NCI-H2227 treated with DMSO at 0.1 percent for 48 hours (cell line): ENCODE measurements at regions not wholly inside any gene's neighbourhood (a gene's known extent, or its start where the extent isn't known, plus 50 kb on each side); places are given as distances from the start of the nearest gene placed in this dataset.

ENCODE experiments used
- DNase-seq: peaks from one replicate; lab custom pipeline; 2025; lab: John Stamatoyannopoulos, UW

DNA sequence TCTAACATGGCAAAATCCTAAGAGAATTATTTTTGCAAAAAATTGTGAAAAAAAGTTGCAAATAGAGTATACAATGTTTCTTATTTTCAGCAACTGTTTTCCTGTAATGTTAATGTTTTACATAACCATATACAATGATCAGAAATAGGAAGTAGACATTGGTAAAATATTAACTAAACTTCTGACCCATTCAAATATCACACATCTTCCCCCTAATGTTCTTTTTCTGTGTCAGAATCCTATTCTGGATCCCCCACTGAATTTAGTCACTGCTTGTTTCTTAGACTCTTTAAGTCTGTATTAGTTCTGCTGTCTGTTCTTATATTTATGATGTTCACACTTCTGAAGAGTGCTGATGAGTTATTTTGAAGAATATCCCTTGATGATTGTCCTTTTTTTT is 62.0 kb downstream of the HFE start:
- no peak for DNase-seq

DNA sequence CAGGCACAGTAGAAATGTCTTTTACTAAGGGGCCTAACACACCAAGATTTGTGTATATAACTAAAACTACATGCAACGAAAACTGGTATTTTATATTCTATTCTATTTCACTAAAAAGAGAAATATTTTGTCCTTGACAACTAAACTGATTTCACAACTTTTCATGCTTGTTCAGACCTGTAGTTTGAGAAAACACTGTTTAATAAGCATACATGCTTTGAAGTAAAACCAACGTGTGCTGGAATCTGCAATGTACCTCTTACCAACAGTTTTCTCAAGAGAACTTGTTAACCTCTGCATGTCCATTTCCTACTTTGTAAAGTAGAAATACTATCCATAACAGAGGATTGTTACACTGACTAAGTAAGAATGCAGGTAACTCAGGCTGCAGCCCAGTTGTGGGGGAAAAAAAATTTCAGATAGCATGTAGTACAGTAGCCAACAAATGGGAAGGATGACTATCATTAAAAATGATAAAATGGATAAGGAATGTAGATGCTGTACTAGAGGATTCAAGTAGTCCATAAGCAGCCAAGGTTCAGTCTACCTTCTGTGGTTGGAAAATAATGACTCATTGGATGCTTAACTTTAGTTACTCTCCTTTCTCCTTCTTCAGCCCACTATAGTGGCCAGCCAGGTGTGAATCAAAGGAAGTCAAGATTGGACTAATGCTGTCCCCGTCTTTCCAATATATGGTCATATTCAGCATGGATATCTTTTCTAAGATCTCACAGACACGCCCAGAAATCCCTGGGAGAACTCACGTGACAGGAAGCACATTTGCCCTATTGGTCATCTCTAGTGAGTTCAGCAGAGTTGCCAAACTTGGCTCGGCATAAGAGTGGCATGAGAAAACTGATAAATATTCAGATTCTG is 65.2 kb downstream of the HFE start:
- no peak for DNase-seq

DNA sequence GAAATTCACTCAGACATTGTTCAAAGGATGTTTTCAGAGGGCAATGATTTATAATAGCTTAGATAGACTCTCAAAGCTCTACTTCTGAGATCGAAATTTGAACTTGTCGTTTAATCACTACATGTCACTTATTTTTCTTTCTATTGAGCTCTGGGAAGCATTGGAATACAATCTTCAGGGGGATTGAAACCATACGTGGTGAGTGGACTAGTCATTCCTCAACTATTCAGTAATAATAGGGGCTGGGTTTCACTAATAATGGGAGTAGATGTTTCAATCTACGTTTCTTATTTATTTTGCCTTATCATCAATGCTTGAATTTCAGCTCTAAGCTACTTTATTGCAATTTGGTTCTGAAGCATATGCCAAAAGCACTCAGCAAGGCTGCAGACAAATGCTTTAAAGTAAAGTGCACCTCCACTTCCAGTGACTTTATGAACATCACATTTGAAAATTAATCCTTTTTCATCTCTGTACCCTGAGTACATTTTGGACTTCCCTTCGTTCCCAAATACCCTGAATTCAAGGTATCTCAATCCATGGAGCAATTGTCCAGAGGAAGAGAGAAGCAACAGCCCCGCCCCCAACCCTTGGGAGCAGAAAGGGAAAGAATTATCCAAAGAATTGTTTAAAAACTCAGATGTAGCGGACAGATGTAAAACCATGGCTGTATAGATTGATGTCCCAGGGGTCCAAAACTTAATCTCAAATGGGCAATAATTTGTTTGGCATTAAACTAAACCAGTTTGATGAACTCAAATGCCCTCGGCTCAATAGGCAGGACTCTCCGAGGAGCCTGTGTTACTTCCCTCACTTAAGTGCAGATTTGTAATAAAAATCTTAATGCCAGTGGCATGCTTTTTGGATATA is 68.1 kb downstream of the HFE start:
- no peak for DNase-seq

DNA sequence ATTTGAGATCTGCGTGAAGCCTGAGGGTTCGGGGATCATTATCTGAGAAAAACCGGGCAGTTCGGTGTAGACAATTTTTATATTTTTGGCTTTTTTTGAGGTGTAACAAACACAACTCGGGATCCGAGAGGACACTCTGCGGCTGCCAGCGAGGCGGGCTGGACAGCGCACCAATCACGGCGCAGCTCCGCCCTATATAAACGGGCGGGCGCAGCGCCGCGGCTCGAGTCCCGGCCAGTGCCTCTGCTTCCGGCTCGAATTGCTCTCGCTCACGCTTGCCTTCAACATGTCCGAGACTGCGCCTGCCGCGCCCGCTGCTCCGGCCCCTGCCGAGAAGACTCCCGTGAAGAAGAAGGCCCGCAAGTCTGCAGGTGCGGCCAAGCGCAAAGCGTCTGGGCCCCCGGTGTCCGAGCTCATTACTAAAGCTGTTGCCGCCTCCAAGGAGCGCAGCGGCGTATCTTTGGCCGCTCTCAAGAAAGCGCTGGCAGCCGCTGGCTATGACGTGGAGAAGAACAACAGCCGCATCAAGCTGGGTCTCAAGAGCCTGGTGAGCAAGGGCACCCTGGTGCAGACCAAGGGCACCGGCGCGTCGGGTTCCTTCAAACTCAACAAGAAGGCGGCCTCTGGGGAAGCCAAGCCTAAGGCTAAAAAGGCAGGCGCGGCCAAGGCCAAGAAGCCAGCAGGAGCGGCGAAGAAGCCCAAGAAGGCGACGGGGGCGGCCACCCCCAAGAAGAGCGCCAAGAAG is 69.0 kb downstream of the HFE start:
- peak; percentile 84 for DNase-seq

DNA sequence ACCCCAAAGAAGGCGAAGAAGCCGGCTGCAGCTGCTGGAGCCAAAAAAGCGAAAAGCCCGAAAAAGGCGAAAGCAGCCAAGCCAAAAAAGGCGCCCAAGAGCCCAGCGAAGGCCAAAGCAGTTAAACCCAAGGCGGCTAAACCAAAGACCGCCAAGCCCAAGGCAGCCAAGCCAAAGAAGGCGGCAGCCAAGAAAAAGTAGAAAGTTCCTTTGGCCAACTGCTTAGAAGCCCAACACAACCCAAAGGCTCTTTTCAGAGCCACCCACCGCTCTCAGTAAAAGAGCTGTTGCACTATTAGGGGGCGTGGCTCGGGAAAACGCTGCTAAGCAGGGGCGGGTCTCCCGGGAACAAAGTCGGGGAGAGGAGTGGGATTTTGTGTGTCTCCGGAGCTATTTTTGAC is 69.6 kb downstream of the HFE start:
- DNase-seq = no peak

DNA sequence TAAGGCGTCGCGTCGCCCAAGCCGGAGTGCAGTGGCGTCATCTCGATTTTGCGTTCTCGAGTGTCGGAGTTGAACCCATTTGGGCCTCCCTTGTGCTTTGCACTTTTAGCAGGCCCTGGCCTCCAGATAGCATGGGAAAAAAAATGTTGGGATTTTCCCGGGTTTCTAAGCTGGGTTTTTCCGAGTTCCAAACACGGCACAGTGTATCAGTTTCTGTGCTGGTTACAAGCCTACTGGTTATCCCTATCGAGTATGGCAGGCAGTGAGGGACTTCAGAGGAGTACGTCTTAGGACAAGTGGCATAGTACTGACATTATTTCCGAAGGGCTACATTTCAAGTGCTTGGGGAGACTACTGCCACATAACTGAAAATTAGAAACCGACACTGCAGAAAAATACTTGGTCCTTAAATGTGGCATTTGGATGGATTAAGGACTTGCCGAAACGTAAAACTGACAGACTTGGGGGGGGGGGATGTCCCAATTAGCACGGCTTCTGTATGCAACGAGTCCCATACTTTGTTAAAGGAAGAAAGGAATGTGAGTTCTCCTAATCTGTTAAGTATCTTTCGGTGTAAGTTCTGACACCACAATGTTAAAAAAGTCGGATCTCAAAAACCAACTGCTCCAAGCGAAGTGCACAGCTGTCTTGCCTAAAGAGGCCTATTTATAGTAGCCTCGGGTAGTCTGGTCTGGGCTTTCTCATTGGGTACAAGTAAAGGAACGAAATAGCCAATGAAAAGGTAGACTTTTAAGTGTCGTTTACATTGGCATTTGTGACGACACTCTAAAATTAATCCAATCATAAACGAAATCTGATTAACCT is 70.2 kb downstream of the HFE start:
- DNase-seq = peak; percentile 98

DNA sequence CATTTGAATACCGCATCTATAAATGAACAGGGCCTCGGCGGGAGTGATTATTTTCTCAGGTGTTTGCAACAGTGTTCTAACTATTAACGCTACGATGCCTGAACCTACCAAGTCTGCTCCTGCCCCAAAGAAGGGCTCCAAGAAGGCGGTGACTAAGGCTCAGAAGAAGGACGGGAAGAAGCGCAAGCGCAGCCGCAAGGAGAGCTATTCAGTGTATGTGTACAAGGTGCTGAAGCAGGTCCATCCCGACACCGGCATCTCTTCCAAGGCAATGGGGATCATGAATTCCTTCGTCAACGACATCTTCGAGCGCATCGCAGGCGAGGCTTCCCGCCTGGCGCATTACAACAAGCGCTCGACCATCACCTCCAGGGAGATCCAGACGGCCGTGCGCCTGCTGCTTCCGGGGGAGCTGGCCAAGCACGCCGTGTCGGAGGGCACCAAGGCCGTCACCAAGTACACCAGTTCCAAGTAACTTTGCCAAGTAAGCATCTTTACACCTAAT is 70.9 kb downstream of the HFE start:
- no peak for DNase-seq

DNA sequence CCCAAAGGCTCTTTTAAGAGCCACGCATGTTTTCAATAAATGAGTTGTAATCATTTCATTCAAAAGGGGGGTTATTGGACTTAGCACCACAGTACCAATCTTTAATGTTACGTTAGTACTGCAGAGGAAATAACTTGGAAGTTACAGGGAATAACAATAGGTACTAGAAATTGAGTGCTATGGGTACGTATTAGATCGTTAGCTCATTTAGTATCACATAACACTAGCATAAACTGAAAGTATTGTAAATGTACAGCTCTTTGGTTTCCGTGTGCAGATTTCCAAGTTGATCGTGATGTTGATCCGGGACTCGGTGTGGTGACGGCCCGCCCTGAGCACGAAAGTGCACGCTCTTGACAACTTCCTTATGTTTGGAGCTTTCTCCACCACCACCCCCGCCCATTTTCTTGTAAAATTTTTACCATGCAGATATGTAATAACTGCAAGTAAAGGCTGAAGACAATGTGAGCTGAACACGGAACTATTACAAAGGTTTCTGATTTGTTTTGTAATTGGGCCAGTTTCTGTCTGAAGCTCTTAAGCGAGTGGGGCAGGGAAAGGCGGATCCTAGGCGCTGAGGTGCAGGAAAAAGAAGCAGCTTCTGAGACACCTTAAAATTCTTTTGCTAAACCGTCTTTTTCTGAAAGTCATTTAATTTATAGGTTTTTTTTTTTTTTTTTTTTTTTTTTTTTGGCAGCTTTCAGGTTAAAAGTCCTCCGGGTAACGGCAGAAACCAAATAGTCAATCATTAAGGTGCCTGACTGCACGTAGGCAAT is 71.5 kb downstream of the HFE start:
- DNase-seq = no peak

DNA sequence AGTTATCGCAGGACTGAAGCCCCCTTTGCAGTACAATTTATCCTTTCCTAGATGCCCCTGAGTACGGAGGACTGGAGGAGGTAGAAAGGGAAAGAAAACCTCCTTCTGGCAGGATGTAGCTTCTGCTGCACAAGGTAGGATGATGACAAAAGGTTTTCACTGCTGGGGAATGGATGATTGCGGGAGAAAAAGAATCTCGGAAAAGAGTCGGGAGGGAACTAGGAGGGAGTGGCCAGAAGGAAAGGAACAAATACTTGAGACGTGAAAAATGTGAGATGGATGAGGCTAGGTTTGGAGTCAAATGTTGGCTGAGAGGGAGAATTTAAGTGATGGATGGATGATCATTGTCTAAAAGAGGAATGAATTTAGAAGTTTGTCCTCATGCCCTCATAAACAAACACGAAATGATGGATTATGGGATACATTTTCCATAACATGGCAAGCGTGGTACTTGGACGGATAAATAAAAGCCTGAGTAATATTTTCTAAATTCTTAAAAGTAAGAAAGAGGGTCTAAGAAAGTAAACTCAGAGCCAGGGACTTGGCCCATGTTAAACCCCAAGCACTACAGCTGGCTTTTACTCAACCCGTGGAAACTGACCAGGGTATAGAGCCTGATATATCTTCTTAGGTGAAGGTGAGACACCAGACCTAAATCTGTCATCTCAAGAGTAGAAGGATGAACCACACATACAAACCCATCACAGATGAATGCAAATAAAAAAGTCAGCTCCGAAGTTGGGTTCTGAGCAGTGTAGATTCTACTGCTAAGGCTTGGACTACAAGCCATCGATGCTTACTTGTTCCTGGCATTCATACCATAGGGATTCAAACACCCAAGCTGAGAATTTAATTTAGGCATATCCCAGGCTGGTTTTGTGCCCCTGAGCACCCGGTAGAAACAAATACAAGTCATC is 72.4 kb downstream of the HFE start:
- DNase-seq = no peak

DNA sequence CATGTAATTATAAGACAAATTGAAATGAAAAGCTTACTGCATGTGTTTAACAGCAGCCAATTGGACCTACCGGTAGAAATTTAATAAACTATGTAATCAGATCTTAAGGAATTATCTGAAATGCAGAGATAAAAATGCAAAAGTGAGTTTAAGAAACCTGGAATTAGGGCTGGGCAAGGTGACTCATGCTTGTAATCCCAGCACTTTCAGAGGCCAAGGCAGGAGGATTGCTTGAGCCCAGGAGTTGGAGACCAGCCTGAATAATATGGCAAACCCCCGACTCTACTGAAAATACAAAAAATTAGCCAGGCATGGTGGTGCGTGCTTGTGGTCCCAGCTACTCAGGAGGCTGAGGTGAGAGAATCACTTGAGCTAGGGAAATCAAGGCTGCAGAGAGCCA is 74.1 kb downstream of the HFE start:
- no peak for DNase-seq

DNA sequence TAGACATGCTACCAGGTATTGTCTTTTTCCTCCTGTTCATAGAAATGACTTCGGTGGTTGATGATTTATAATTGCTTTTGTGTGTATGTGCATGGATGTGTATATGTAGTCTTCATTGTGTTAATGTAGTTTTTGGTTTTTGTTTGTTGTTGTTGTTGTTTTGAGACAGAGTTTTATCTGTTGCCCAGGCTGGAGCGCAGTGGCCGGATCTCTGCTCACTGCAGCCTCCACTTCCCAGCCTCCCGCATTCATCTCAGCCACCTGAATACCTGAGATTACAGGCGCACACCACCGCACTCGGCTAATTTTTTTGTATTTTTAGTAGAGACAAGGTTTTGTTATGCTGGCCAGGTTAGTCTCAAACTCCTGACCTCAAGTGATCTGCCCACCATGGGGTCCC is 75.2 kb downstream of the HFE start:
- no peak for DNase-seq

DNA sequence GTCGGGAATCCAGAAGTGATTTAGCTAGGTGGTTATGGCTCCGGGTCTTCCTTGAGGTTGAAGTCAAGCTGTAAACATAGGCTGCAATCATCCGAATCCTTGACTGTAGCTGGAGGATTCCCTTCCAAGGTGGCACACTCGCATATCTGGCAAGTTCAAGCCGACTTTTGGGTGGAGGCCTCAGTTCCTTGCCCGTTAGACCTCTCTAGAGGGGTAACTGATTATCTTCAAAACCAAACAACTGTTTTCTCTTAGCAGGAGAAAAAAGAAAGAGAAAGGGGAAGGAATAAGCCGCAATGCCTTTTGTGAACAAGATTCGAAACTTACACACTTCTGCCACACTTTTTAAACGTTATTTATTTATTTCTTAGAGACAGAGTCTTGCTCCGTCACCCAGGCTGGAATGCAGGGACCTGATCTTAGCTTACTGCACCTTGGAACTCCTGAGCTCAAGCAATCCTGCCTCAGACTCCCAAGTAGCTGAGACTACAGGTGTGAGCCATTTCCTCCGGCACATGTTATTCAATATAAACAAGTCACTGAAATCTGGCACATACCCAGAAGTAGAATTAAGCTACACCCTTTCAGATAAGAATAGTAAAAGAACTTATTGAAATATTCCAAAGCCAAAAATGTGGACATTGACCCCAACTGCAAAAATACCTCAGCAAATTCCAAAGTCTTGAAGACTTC is 76.3 kb downstream of the HFE start:
- DNase-seq = no peak

DNA sequence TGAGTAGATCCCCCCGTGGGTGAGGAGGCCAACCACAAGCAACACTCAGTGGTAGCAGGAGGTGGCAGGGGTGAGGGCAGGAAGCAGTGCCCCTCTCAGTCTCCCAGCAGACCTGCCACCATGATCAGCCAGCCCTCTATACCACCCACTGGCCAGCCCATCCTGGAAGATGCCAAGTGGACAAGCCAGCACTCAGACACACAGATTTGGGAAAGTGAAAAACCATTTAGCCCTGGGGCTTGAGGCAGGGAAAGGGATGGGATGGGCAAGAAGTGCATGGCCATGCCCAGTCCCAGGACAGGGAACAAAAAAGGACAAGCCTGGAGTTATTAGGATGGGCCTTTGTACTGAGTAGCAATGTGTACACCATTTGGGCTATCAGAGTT is 76.9 kb downstream of the HFE start:
- DNase-seq = no peak

DNA sequence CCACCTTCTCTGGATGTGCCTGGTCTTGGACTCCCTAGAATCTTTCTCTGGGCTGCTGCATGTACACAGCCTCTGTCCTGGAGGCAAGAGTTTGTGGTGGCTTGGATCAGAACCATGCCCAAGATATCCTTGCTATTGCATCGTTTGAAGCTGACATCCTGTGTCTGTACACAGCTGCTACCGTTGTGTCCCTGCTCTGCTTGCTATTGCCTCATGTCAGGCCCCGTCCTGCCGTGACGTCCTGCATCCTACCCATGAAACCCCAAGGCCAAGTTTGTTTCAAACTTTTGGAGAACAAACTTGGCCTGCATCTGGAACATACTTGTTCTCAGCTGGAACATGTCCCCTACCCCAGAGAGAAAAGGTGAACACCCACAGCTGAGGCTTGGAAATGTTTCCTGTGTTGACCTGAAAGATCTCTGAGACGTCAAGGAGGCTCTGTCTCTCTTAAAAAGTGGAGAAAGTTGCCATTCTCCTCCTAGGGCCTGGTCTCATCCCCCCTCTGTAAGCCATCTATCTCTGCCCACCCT is 78.1 kb downstream of the HFE start:
- DNase-seq = no peak

DNA sequence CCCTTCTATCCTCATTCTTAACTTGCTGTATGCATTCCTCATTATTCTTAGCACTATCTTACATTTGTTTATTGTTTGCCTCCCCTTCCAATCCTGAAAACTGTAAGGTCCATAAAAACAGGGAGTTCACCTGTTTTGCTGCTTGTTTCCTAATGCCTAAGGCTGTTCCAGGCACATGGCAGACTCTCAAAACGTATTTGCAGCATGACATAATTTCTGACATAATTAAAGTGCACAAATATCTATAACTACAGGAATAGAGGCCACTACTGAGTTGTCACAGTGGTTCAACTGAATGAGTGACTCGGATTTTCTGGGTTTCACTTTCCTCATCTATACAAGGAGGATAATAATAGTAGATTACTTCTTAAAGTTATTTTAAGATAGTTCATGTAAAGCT is 83.0 kb downstream of the HFE start:
- no peak for DNase-seq

DNA sequence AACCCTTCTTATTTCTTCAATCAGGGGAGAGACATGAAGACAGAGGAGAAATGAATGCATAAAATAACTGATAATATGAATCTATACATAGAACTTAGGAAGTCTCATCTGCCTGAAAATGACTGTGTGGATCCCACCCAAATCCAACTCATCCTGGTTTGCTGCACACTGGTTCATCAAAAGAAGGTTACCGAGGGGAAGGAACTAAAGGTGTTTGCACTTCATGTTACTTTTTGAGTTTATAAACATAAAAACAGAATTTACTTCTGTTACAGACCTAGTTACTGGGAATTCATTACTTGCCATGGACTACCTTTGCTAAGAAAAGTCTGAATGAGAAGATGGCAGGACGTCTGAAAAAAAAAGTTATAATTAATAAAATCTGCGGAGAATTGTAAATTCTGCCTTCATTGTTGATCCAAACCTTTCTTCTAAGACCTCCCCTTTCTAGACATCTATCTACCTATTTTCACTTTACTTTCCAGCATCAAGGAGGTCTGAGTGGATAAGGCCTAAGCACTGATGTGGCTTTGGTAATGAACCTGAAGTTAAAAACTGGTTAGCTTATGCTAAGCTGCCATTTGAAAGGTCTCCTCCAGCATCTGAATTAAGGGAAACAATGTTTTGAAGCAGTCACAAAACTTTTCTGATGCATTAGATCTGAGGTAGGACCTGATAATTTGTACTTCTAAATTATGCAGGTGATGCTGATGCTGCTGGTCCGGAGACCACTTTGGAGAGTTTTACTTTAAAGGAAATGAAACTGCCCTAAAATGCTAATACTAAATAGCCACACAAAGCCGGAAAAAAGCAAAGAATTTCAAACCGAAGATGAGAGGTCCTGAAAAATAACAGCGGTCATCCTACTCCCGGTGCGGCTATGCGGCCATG is 84.0 kb downstream of the HFE start:
- DNase-seq = no peak

DNA sequence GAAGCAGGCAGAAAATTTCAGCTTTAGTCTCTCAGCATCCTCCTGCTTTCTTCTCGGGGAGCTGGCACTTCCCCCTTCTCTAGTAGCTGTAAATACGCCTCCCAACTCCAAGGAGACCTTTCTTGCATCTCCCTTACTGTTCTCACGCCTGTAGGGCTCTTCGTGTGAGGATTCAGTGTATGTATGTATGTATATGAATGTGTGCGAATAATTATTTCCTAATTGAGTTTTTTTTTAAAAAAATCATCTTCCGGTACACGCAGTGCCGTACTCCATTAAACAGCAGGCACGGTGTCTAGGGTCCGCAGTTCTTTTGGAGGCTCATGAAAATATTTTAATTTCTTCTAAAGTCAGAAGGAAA is 85.4 kb downstream of the HFE start:
- no peak for DNase-seq

DNA sequence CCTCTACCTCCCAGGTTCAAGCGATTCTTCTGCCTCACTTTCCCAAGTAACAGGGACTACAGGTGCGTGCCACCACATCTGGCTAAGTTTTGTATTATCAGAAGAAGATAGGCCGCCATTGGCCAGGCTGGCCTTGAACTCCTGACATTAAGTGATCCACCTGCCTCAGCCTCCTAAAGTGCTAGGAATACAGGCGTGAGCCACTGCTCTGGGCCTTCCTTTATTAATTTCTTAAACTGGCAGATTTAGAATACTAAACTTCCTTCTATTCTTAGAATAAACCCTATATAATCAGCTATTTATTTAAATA is 86.6 kb downstream of the HFE start:
- DNase-seq = no peak
